ENCODE measurements at regions not wholly inside any gene's neighbourhood (a gene's known extent, or its start where the extent isn't known, plus 50 kb on each side); places are given as distances from the start of the nearest gene placed in this dataset.

GRCh38 chrX:39969819-39970504 is 127.8 kb downstream of the BCOR start:
- no peak for DNase-seq (ENCODE audit: low spot score)
- 76% methylated on average over 19 of the region's 19 CpGs for WGBS
- peaks cover 0 to 15% (median 2%) of the 10 kb centered on the region in 4 donors for H3K9me3 ChIP-seq (ENCODE audit: control insufficient read depth in 4 of 4, low read length in 3 of 4)
- peaks cover 0 to 2% (median 0%) of the 10 kb centered on the region in 4 donors for H3K4me1 ChIP-seq (ENCODE audit: control insufficient read depth in 4 of 4, insufficient read depth in 4 of 4, low read length in 3 of 4)
- no peaks in the 10 kb centered on the region for H3K27me3 ChIP-seq (ENCODE audit: control insufficient read depth in 4 of 4, insufficient read depth in 4 of 4, low read length in 3 of 4)
- H3K27ac ChIP-seq (ENCODE audit: low read depth in 1 of 2, low read length in 2 of 2): no peak overlapping the region
- H3K36me3 ChIP-seq (ENCODE audit: control insufficient read depth in 4 of 4, insufficient read depth in 3 of 4, low read depth in 1 of 4, low read length in 3 of 4): peaks cover 0 to 2% (median 0%) of the 10 kb centered on the region in 4 donors
- H3K9ac ChIP-seq (ENCODE audit: low read depth in 1 of 2, low read length in 2 of 2): no peak overlapping the region
- TF ChIP-seq JUND (IDR thresholded peaks at IDR 0.05) (no peak), CTCF (IDR thresholded peaks at IDR 0.05; ENCODE audit: low read depth, low read length, missing input control) (no peak), FOXA1 (IDR thresholded peaks at IDR 0.05) (no peak), SP1 (IDR thresholded peaks at IDR 0.05) (no peak), ATF3 (IDR thresholded peaks at IDR 0.05) (no peak), FOXA2 (IDR thresholded peaks at IDR 0.05) (no peak), TAF1 (conservative IDR thresholded peaks at IDR 0.05) (no peak), HNF4G (IDR thresholded peaks at IDR 0.05) (no peak), RXRA (IDR thresholded peaks at IDR 0.05) (no peak), HNF4A (conservative IDR thresholded peaks at IDR 0.05) (no peak), YY1 (IDR thresholded peaks at IDR 0.05) (no peak), RAD21 (IDR thresholded peaks at IDR 0.05) (no peak)
- TF ChIP-seq, protein P1, sequence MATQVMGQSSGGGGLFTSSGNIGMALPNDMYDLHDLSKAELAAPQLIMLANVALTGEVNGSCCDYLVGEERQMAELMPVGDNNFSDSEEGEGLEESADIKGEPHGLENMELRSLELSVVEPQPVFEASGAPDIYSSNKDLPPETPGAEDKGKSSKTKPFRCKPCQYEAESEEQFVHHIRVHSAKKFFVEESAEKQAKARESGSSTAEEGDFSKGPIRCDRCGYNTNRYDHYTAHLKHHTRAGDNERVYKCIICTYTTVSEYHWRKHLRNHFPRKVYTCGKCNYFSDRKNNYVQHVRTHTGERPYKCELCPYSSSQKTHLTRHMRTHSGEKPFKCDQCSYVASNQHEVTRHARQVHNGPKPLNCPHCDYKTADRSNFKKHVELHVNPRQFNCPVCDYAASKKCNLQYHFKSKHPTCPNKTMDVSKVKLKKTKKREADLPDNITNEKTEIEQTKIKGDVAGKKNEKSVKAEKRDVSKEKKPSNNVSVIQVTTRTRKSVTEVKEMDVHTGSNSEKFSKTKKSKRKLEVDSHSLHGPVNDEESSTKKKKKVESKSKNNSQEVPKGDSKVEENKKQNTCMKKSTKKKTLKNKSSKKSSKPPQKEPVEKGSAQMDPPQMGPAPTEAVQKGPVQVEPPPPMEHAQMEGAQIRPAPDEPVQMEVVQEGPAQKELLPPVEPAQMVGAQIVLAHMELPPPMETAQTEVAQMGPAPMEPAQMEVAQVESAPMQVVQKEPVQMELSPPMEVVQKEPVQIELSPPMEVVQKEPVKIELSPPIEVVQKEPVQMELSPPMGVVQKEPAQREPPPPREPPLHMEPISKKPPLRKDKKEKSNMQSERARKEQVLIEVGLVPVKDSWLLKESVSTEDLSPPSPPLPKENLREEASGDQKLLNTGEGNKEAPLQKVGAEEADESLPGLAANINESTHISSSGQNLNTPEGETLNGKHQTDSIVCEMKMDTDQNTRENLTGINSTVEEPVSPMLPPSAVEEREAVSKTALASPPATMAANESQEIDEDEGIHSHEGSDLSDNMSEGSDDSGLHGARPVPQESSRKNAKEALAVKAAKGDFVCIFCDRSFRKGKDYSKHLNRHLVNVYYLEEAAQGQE (IDR thresholded peaks at IDR 0.05): no peak
- no peak overlapping the region for H3K4me3 ChIP-seq (ENCODE audit: low read depth in 1 of 3, low read length in 3 of 3)

DNA sequence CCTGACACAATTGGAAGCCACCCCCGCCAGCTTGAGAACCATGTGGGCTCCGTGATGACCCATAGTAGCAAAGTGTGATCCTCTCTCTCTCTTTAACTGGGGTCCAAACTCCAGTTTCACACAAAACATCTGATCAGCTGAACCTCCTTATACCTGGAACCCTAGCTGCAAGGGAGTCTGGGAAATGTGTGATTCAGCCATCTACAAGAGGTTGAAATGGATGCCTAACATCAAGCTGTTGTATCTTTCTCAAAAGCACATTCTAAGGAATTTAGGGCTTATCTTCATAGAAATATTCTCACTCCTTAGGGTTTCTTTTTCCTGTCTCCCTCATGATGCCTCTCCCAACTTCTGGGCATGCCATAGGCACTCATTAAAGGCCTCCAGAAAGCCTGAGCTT is 126.0 kb downstream of the BCOR start:
- Histone ChIP-seq H3K4me1 (ENCODE audit: control insufficient read depth in 4 of 4, insufficient read depth in 4 of 4, low read length in 3 of 4) (peaks cover 0 to 2% (median 0%) of the 10 kb centered on the region in 4 donors), H3K4me3 (ENCODE audit: low read depth in 1 of 3, low read length in 3 of 3) (no peak overlapping the region), H3K27me3 (ENCODE audit: control insufficient read depth in 4 of 4, insufficient read depth in 4 of 4, low read length in 3 of 4) (no peaks in the 10 kb centered on the region), H3K9me3 (ENCODE audit: control insufficient read depth in 4 of 4, low read length in 3 of 4) (peaks cover 0 to 12% (median 2%) of the 10 kb centered on the region in 4 donors), H3K36me3 (ENCODE audit: control insufficient read depth in 4 of 4, insufficient read depth in 3 of 4, low read depth in 1 of 4, low read length in 3 of 4) (peaks cover 0 to 2% (median 0%) of the 10 kb centered on the region in 4 donors), H3K9ac (ENCODE audit: low read depth in 1 of 2, low read length in 2 of 2) (no peak overlapping the region), H3K27ac (ENCODE audit: low read depth in 1 of 2, low read length in 2 of 2) (no peak overlapping the region)
- 100% methylated on average over 2 of the region's 2 CpGs for WGBS
- no peak for DNase-seq (ENCODE audit: low spot score)
- TF ChIP-seq, protein P1 (IDR thresholded peaks at IDR 0.05): no peak
- no peak for TF ChIP-seq RXRA (IDR thresholded peaks at IDR 0.05)
- no peak for TF ChIP-seq TAF1 (conservative IDR thresholded peaks at IDR 0.05)
- no peak for TF ChIP-seq RAD21 (IDR thresholded peaks at IDR 0.05)
- no peak for TF ChIP-seq NR2F2 (IDR thresholded peaks at IDR 0.05)
- TF ChIP-seq JUND (IDR thresholded peaks at IDR 0.05): no peak
- no peak for TF ChIP-seq HNF4A (conservative IDR thresholded peaks at IDR 0.05)
- no peak for TF ChIP-seq ZBTB33 (IDR thresholded peaks at IDR 0.05)
- TF ChIP-seq SP1 (IDR thresholded peaks at IDR 0.05): no peak
- TF ChIP-seq, protein P2, sequence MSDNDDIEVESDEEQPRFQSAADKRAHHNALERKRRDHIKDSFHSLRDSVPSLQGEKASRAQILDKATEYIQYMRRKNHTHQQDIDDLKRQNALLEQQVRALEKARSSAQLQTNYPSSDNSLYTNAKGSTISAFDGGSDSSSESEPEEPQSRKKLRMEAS (IDR thresholded peaks at IDR 0.05): no peak
- no peak for TF ChIP-seq FOXA2 (IDR thresholded peaks at IDR 0.05)
- TF ChIP-seq GABPA (IDR thresholded peaks at IDR 0.05 in 1 of 2, conservative IDR thresholded peaks at IDR 0.05 in 1 of 2): no peak
- TF ChIP-seq HNF4G (IDR thresholded peaks at IDR 0.05): no peak
- TF ChIP-seq CTCF (IDR thresholded peaks at IDR 0.05; ENCODE audit: low read depth, low read length, missing input control): no peak
